ENCODE measurements at regions not wholly inside any gene's neighbourhood (a gene's known extent, or its start where the extent isn't known, plus 50 kb on each side); places are given as distances from the start of the nearest gene placed in this dataset.

GRCh38 chr6:156102129-156102528, 646.5 kb upstream of the NOX3 start:
- no peaks in the 10 kb centered on the region for H3K36me3 ChIP-seq (ENCODE audit: control insufficient read depth, insufficient read depth, low read length)
- H3K9me3 ChIP-seq (ENCODE audit: control insufficient read depth, insufficient read depth, low read length) = no peaks in the 10 kb centered on the region
- H3K27me3 ChIP-seq (ENCODE audit: control insufficient read depth, insufficient read depth, low read length) = no peaks in the 10 kb centered on the region
- H3K4me3 ChIP-seq (ENCODE audit: low read depth, low read length) = no peak overlapping the region
- WGBS (ENCODE audit: insufficient coverage) = 83% methylated on average over 3 of the region's 3 CpGs
- H3K27ac ChIP-seq (ENCODE audit: low read depth, low read length) = no peak overlapping the region
- H3K4me1 ChIP-seq (ENCODE audit: control insufficient read depth, insufficient read depth, low read length) = no peaks in the 10 kb centered on the region
- DNase-seq (ENCODE audit: low read depth in 4 of 6, low spot score in 6 of 6) = no peak

GRCh38 chr6:156098839-156099238, 643.2 kb upstream of the NOX3 start:
- Histone ChIP-seq H3K36me3 (ENCODE audit: control insufficient read depth, insufficient read depth, low read length) (no peaks in the 10 kb centered on the region), H3K27me3 (ENCODE audit: control insufficient read depth, insufficient read depth, low read length) (no peaks in the 10 kb centered on the region), H3K4me1 (ENCODE audit: control insufficient read depth, insufficient read depth, low read length) (no peaks in the 10 kb centered on the region), H3K4me3 (ENCODE audit: low read depth, low read length) (no peak overlapping the region), H3K9me3 (ENCODE audit: control insufficient read depth, insufficient read depth, low read length) (no peaks in the 10 kb centered on the region), H3K27ac (ENCODE audit: low read depth, low read length) (no peak overlapping the region)
- WGBS (ENCODE audit: insufficient coverage) = no CpG with 5 or more reads among the region's 1 CpG
- peak in 1 of 6 donors; percentile 66 for DNase-seq (ENCODE audit: low read depth in 4 of 6, low spot score in 6 of 6)

GRCh38 chr6:156087487-156087886, 631.8 kb upstream of the NOX3 start:
- H3K27ac ChIP-seq (ENCODE audit: low read depth, low read length) = no peak overlapping the region
- H3K27me3 ChIP-seq (ENCODE audit: control insufficient read depth, insufficient read depth, low read length) = no peaks in the 10 kb centered on the region
- no peaks in the 10 kb centered on the region for H3K36me3 ChIP-seq (ENCODE audit: control insufficient read depth, insufficient read depth, low read length)
- no peaks in the 10 kb centered on the region for H3K4me1 ChIP-seq (ENCODE audit: control insufficient read depth, insufficient read depth, low read length)
- DNase-seq (ENCODE audit: low read depth in 4 of 6, low spot score in 6 of 6) = no peak
- no peak overlapping the region for H3K4me3 ChIP-seq (ENCODE audit: low read depth, low read length)
- H3K9me3 ChIP-seq (ENCODE audit: control insufficient read depth, insufficient read depth, low read length) = no peaks in the 10 kb centered on the region

- Histone ChIP-seq H3K36me3 (ENCODE audit: control insufficient read depth, insufficient read depth, low read length) (no peaks in the 10 kb centered on the region), H3K4me3 (ENCODE audit: low read depth, low read length) (no peak overlapping the region), H3K4me1 (ENCODE audit: control insufficient read depth, insufficient read depth, low read length) (no peaks in the 10 kb centered on the region), H3K9me3 (ENCODE audit: control insufficient read depth, insufficient read depth, low read length) (no peaks in the 10 kb centered on the region), H3K27me3 (ENCODE audit: control insufficient read depth, insufficient read depth, low read length) (no peaks in the 10 kb centered on the region), H3K27ac (ENCODE audit: low read depth, low read length) (no peak overlapping the region)
- 33% methylated on average over 1 of the region's 3 CpGs for WGBS (ENCODE audit: insufficient coverage)
- DNase-seq (ENCODE audit: low read depth in 4 of 6, low spot score in 6 of 6) = peak in 2 of 6 donors; percentile 11 to 40
Measured at GRCh38 chr6:156082012-156082411, 626.4 kb upstream of the NOX3 start.

GRCh38 chr6:156080371-156080770, 624.7 kb upstream of the NOX3 start:
- WGBS (ENCODE audit: insufficient coverage) = no CpG with 5 or more reads among the region's 1 CpG
- Histone ChIP-seq H3K4me1 (ENCODE audit: control insufficient read depth, insufficient read depth, low read length) (no peaks in the 10 kb centered on the region), H3K27me3 (ENCODE audit: control insufficient read depth, insufficient read depth, low read length) (no peaks in the 10 kb centered on the region), H3K27ac (ENCODE audit: low read depth, low read length) (no peak overlapping the region), H3K9me3 (ENCODE audit: control insufficient read depth, insufficient read depth, low read length) (no peaks in the 10 kb centered on the region), H3K36me3 (ENCODE audit: control insufficient read depth, insufficient read depth, low read length) (no peaks in the 10 kb centered on the region), H3K4me3 (ENCODE audit: low read depth, low read length) (no peak overlapping the region)
- DNase-seq (ENCODE audit: low read depth in 4 of 6, low spot score in 6 of 6) = no peak

GRCh38 chr6:156068881-156069280, 613.2 kb upstream of the NOX3 start:
- H3K4me3 ChIP-seq (ENCODE audit: low read depth, low read length) = no peak overlapping the region
- H3K27ac ChIP-seq (ENCODE audit: low read depth, low read length) = no peak overlapping the region
- no peaks in the 10 kb centered on the region for H3K4me1 ChIP-seq (ENCODE audit: control insufficient read depth, insufficient read depth, low read length)
- no peaks in the 10 kb centered on the region for H3K36me3 ChIP-seq (ENCODE audit: control insufficient read depth, insufficient read depth, low read length)
- no peaks in the 10 kb centered on the region for H3K27me3 ChIP-seq (ENCODE audit: control insufficient read depth, insufficient read depth, low read length)
- peak in 2 of 6 donors; percentile 26 to 70 for DNase-seq (ENCODE audit: low read depth in 4 of 6, low spot score in 6 of 6)
- no peaks in the 10 kb centered on the region for H3K9me3 ChIP-seq (ENCODE audit: control insufficient read depth, insufficient read depth, low read length)
- WGBS (ENCODE audit: insufficient coverage) = 76% methylated on average over 4 of the region's 4 CpGs

GRCh38 chr6:156065849-156066248, 610.2 kb upstream of the NOX3 start:
- WGBS (ENCODE audit: insufficient coverage) = no CpG with 5 or more reads among the region's 3 CpGs
- no peaks in the 10 kb centered on the region for H3K9me3 ChIP-seq (ENCODE audit: control insufficient read depth, insufficient read depth, low read length)
- no peaks in the 10 kb centered on the region for H3K27me3 ChIP-seq (ENCODE audit: control insufficient read depth, insufficient read depth, low read length)
- H3K36me3 ChIP-seq (ENCODE audit: control insufficient read depth, insufficient read depth, low read length) = no peaks in the 10 kb centered on the region
- H3K27ac ChIP-seq (ENCODE audit: low read depth, low read length) = no peak overlapping the region
- no peak for DNase-seq (ENCODE audit: low read depth in 4 of 6, low spot score in 6 of 6)
- H3K4me3 ChIP-seq (ENCODE audit: low read depth, low read length) = no peak overlapping the region
- H3K4me1 ChIP-seq (ENCODE audit: control insufficient read depth, insufficient read depth, low read length) = no peaks in the 10 kb centered on the region

GRCh38 chr6:156062091-156062563, 606.5 kb upstream of the NOX3 start:
- no peak for DNase-seq (ENCODE audit: low read depth in 4 of 6, low spot score in 6 of 6)
- Histone ChIP-seq H3K9me3 (ENCODE audit: control insufficient read depth, insufficient read depth, low read length) (no peaks in the 10 kb centered on the region), H3K36me3 (ENCODE audit: control insufficient read depth, insufficient read depth, low read length) (no peaks in the 10 kb centered on the region), H3K27ac (ENCODE audit: low read depth, low read length) (no peak overlapping the region), H3K4me3 (ENCODE audit: low read depth, low read length) (no peak overlapping the region), H3K27me3 (ENCODE audit: control insufficient read depth, insufficient read depth, low read length) (no peaks in the 10 kb centered on the region), H3K4me1 (ENCODE audit: control insufficient read depth, insufficient read depth, low read length) (no peaks in the 10 kb centered on the region)
- no CpG with 5 or more reads among the region's 2 CpGs for WGBS (ENCODE audit: insufficient coverage)

GRCh38 chr6:156061465-156061864, 605.8 kb upstream of the NOX3 start:
- 60% methylated on average over 5 of the region's 6 CpGs for WGBS (ENCODE audit: insufficient coverage)
- Histone ChIP-seq H3K36me3 (ENCODE audit: control insufficient read depth, insufficient read depth, low read length) (no peaks in the 10 kb centered on the region), H3K4me3 (ENCODE audit: low read depth, low read length) (no peak overlapping the region), H3K27me3 (ENCODE audit: control insufficient read depth, insufficient read depth, low read length) (no peaks in the 10 kb centered on the region), H3K4me1 (ENCODE audit: control insufficient read depth, insufficient read depth, low read length) (no peaks in the 10 kb centered on the region), H3K9me3 (ENCODE audit: control insufficient read depth, insufficient read depth, low read length) (no peaks in the 10 kb centered on the region), H3K27ac (ENCODE audit: low read depth, low read length) (no peak overlapping the region)
- DNase-seq (ENCODE audit: low read depth in 4 of 6, low spot score in 6 of 6) = no peak

- DNase-seq (ENCODE audit: low read depth in 4 of 6, low spot score in 6 of 6) = no peak
- no peaks in the 10 kb centered on the region for H3K9me3 ChIP-seq (ENCODE audit: control insufficient read depth, insufficient read depth, low read length)
- H3K27ac ChIP-seq (ENCODE audit: low read depth, low read length) = no peak overlapping the region
- no peaks in the 10 kb centered on the region for H3K4me1 ChIP-seq (ENCODE audit: control insufficient read depth, insufficient read depth, low read length)
- 100% methylated on average over 2 of the region's 4 CpGs for WGBS (ENCODE audit: insufficient coverage)
- no peak overlapping the region for H3K4me3 ChIP-seq (ENCODE audit: low read depth, low read length)
- H3K36me3 ChIP-seq (ENCODE audit: control insufficient read depth, insufficient read depth, low read length) = no peaks in the 10 kb centered on the region
- H3K27me3 ChIP-seq (ENCODE audit: control insufficient read depth, insufficient read depth, low read length) = no peaks in the 10 kb centered on the region
Measured at GRCh38 chr6:156060013-156060412, 604.4 kb upstream of the NOX3 start.
